HG02885 (cell line): ENCODE measurements at regions not wholly inside any gene's neighbourhood (a gene's known extent, or its start where the extent isn't known, plus 50 kb on each side); places are given as distances from the start of the nearest gene placed in this dataset.

Experiments
- ATAC-seq: cut with Tn5 transposase; IDR thresholded peaks from one replicate; pipeline ENCODE4 v1.9.1; 2021; ENCODE audit warnings: mild to moderate bottlenecking; ENCODE audit not compliant: unreplicated experiment, poor library complexity

DNA sequence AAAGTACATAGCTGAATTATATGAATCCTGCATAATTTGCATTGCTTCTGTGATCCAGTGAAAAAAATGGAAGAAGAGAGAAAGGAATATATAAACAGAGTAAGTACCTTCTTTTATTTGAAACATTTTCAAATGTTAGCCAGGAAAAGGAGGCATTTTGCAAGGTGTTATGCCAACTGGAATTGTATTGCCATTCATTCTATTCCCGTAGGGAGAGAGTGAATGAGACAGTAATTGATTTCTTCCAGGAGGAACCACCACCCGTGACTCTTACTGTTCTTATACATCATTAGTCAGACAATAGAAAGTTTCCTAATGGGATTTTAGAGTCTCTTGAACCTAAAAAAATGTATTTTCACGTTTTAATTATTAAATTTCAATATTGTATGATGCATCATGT lies 324.1 kb upstream of the ALCAM start:
- ATAC-seq: no peak

DNA sequence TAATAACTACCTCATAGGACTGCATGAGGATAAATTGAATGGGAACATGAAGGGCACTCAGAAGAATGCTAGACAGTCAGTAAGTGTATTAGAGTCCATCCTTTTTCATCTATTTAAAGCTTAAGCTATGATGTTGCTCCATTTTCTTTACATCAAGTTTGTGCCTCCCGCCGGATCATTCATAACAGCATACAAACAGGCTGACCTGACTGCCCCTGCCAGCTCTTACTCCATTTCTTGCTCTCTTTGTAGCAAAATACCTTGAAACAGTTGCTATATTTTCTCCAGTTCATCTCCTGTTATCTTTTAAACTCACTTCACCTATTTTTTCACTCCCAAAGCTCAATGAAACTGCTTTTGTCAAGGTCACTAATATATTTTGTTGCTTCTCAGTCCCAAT lies 315.6 kb upstream of the ALCAM start:
- ATAC-seq: no peak

DNA sequence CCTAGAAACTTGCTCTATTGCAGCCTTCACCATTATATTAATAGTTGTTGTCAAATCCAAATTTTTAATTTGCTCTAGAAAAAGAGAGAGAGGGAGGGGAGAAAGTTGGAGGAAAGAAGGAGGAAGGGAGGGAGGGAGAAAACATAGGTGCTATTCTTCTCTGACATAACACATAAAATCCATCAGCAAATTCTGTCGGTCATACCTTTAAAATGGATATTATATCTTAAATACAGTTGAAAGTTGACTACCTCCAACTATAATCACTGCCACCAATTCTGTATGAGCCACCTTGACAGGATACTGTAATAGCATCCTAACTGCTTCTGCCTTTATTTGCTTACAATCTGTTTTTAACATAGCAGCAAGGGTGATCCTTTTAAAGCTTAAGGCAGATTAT lies 314.7 kb upstream of the ALCAM start:
- no peak for ATAC-seq

DNA sequence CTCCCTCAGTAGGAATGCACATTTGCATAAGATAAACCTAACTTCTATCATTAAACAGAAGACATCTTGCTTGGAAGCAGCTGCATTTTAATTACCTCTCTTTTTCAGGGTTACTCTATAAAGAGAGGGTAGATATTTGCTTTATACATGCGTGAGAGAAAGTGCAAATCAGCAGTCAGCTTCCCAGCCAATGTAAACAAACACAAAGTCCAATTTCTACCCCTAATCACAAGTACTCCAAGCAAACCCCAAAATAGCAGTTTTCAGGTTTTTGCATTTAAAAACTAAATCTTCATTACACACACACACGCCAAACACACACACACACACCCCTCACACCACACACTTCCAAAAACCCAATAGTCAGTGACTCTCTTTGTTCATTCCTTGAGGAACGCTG lies 303.9 kb upstream of the ALCAM start:
- no peak for ATAC-seq

- ATAC-seq: no peak
Measured at GRCh38 chr3:105065895-105066839, 300.5 kb upstream of the ALCAM start.

GRCh38 chr3:105067361-105067760 lies 299.3 kb upstream of the ALCAM start:
- ATAC-seq: no peak

GRCh38 chr3:105077060-105077822 lies 289.5 kb upstream of the ALCAM start:
- ATAC-seq: no peak

GRCh38 chr3:105083945-105084344 lies 282.8 kb upstream of the ALCAM start:
- ATAC-seq: no peak

GRCh38 chr3:105085506-105085905 lies 281.2 kb upstream of the ALCAM start:
- no peak for ATAC-seq

GRCh38 chr3:105093371-105094252 lies 273.1 kb upstream of the ALCAM start:
- peak; percentile 39 for ATAC-seq

DNA sequence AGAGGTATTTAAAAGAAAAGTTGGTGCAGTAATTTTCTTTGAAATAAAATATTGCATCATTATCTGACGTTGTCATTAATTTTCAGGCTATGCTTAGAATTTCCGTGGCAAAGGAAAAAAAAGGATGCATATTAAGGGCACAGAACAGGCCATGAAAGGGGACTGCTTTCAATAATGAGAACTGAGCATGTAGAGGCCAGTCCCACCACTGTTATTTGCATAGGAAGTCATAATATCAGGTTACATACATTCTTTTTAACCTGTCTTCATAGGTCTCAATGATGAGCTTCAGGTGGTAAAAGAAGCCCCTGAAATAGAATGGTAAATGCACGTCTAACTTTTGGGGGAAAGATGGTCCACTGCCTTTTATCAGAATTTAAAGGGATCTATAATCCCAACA lies 272.1 kb upstream of the ALCAM start:
- ATAC-seq: no peak

DNA sequence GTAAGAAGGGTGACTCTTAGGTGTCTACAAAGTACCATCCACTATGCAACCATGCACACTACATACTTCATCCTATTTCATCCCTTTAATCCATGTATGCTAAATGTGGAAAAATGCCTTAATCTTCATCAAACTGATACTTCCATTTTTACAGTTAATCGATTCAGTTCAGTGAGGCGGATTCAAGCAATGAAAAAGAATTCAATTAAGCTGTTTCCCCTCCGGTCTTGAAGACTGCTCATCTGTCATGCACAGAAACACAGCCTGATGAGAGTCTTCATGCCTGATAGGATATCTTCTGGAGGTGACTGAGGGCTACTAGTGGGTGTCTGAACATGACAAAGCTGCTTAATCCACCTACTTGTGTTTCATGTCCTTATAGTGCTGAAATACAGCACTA lies 270.6 kb upstream of the ALCAM start:
- ATAC-seq: no peak

GRCh38 chr3:105101603-105102002 lies 265.1 kb upstream of the ALCAM start:
- ATAC-seq: no peak

- ATAC-seq: no peak
Measured at GRCh38 chr3:105103139-105103538, 263.6 kb upstream of the ALCAM start.

- no peak for ATAC-seq
Measured at GRCh38 chr3:105108823-105109222, 257.9 kb upstream of the ALCAM start.

DNA sequence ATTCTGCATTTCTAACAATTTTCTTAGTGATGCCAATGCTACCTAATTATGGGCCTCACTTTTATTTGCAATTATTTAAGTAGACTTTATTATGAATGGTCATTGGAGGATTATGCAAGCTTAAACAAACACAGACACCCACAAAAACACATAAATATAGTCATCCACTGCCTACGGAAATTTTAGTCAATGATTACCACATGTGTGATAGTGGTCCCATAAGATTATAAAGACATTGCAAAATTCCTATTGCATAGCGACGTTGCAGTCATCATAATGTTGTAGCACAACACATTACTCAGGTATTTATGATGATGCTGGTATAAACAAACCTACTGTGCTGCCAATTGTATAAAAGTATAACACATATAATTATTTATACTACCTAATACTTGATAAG lies 247.8 kb upstream of the ALCAM start:
- ATAC-seq: no peak

DNA sequence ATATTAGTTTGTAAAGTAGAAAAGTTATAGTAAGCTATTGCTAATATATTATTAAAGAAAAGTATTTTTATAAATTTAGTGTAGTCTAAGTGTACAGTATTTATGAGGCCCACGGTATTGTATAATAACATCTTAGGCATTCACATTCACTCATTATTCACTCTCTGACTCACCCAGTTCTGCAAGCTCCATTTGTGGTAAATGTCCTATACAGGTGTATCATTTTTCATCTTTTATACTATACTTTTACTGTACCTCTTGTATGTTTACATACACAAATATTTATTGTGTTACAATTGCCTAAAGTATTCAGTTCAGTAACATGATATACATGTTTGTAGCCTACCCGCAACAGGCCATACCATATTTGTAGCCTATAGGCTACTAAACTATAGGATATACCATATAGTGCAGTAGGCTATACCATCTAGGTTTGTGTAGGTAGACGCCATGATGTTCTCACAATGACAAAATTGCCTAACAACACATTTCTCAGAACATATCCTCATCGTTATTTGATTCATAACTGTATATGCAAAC lies 246.8 kb upstream of the ALCAM start:
- ATAC-seq: no peak

DNA sequence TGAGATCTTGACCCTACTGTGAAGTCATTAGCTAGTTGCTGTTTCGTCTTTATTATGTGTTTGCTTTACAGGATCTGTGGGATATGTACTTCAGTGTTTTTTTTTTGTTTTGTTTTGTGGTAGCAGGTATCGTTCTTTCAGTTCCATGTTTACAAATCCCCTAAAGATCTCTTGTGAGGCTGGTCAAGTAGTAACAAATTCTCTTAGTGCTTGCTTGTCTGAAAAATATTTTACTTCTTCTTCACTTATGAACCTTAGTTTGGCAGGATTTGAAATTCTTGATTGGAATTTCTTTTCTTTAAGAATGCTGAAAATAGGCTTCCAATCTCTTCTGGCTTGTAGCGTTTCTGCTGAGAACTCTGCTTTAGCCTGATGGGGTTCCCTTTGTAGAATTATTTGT lies 235.8 kb upstream of the ALCAM start:
- no peak for ATAC-seq

GRCh38 chr3:105137911-105138310 lies 228.8 kb upstream of the ALCAM start:
- no peak for ATAC-seq

DNA sequence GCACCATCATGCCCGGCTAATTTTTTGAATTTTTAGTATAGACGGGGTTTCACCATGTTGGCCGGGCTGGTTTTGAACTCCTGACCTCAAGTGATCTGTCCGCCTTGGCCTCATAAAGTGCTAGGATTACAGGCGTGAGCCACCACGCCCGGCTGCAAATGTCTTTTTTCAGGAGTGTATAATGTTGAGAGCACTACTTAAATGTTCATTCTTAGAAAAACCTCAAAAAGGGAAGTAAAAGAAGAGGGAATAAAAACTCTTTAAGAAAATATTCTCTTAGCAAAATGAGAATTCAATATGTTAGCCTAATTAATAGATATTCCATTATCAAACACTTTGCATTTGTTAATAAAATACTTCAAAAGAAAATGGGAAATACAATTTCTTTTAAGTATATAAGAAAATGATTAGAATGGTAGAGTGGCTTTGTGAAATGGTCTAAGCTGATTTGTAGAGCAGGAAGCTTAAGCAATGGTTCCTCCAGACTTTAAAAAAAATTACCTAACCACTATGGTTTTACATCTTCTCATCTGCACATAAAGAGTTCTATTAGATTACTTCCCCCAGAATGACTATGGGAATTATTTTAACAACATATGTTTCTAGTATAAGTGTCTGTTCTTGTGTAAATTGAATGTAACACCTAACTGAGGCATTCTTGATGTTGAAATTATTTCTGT lies 226.7 kb upstream of the ALCAM start:
- peak; percentile 56 for ATAC-seq
